GM23248 (cell line): ENCODE measurements at regions not wholly inside any gene's neighbourhood (a gene's known extent, or its start where the extent isn't known, plus 50 kb on each side); places are given as distances from the start of the nearest gene placed in this dataset.

Experiments used
- EZH2 ChIP-seq: fragments of 200-600 bp; sonication (generic); IDR thresholded peaks from 2 replicates; pipeline ENCODE4 v1.6.1; 2018; ENCODE audit warnings: antibody characterized with exemption, mild to moderate bottlenecking; ENCODE audit not compliant: insufficient read depth, poor library complexity, severe bottlenecking
- EZH2phosphoT487 ChIP-seq: fragments of 200-600 bp; sonication (generic); IDR thresholded peaks from 2 replicates; pipeline ENCODE4 v1.6.1; 2018; ENCODE audit warnings: antibody characterized with exemption, moderate library complexity, mild to moderate bottlenecking, low read depth; ENCODE audit not compliant: insufficient read depth

DNA sequence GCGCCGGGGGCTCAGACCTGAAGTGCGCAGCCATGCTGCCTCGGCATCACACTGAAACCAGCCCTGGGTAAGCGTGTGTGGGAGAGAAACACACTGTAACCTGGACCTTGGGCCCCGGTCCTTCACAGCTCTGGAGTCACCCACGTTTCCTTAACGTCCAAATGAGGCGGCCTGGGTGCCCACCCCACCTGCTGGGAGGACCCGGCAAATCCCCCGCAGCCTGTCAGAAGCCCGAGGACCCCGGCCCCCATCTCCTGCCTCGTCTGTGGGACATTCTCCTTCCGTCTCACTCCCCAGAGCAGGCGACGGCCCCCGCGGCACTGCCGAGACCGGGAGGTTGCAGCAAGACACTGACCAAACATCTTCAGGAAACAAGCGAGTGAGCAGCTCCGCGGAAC, 66.5 kb upstream of the GALNT9 start:
- TF ChIP-seq EZH2phosphoT487 (no peak), EZH2 (no peak)
